ENCODE measurements at regions not wholly inside any gene's neighbourhood (a gene's known extent, or its start where the extent isn't known, plus 50 kb on each side); places are given as distances from the start of the nearest gene placed in this dataset.
A peak's percentile ranks its signal among the peaks of the same experiment; 100 is the strongest.

DNA sequence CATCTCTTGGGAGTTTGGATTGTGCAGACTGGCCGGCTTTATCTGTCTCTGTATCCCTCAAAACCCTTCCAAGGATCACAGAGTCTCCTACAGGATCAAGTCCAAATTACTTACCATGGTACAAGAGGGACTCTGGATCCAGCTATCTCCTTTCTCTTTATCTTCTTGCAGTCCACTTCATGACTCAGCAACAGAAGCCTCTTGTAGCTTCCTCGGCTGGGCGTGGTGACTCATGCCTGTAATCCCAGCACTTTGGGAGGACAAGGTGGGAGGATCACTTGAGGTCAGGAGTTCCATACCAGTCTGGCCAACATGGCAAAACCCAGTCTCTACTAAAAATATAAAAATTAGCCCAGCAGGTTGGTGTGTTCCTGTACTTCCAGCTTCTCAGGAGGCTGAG, 189.7 kb downstream of the BCAT1 start:
- no peak for DNase-seq

DNA sequence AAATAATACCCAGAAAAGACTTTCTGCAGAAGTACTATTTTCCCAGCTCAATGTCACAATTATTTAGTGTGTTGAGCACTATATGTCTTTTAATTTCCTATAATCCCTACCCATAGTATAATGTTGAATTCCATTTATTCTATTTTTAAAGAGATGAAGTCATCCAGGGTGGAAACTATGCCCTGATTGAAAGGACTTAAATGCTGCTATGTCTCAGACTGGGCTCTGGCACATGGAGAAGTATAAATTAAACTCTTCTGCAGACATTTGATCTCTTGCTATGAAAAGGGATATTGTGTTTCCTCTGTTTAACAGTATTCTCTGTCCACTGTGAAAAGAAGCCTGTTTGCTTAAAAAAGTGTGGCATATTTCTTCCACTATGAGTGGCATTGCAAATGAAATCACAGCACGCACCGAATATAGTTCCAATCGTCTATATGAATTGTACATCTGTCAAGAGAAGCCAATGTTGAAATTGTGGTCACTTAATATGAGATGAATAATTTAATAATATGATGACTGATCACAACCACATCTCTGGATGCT, 192.3 kb downstream of the BCAT1 start:
- no peak for DNase-seq

DNA sequence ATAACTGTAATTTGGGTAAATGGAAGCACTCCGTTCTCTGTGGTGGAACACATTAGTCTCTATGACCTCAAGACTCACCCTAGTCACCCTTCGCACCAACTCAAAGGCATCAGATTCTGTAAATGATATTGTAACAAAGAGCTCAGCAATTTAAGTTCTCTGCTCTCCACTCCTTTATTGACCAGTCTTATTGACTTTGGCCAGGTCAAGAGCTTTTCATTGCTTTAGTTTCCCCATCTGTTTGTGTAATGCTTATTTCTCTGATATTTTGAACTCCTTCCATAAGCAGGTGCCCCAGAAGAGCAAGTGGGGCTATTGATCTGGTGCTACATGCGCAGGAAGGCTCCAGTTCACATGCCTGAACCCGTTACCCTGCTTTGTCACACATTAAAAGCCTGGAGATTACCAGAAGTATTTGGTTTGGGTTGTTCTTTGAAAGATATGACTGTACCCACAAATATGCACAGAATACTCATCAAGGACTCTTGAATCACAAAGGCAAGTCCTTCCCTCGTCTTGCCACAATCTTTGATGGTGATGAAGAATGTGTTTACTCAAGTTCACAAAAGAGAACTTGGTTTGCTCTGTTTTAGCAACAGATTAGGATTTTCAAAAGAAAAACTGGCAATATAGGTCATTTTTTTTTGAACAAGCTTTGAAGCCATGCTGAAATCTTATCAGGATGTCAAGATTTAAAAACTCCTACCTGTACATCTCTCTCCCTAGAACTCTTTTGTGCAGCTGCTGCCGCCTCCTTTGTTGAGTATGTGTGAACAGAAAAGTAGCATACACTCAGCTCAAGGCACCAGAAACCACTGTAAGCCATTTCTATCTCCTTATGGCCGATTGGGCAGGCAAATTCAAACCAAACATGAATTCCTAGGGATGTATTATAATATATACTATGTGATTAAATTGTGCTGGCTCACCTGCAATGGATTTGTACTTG, 193.9 kb downstream of the BCAT1 start:
- DNase-seq, result peak in 1 of 2 experiments; percentile 49

DNA sequence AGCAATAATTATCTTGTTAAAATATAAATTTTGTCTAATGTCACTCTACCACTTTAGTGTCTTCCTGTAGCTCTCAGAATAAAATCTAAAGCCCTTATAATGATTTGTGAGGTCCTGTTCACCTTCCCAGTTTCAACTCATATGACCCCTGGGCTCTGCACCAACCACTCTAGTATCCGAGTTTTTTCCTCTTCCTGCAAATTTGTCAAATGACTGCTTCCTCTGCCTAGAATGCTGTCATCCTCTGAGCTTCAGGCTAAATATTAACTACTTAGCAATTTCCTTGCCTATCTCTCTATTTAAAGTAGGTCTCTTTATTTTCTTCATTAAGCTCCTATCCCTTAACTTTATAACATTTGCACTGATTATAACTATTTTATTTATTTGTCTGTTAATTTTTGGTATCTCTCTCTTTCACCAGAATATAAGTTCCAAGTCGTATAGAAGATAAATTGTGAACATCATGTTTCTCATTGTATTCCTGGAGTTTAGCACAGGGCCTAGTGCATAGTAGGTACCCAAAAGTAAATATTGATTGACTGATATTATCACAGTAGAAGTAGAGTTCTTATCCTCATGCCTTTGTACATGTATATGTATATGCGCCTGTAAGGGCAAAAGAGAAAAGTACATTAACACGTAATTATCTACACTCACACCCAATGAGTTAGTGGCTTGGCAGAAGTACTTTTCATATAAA, 196.0 kb downstream of the BCAT1 start:
- DNase-seq, result no peak

DNA sequence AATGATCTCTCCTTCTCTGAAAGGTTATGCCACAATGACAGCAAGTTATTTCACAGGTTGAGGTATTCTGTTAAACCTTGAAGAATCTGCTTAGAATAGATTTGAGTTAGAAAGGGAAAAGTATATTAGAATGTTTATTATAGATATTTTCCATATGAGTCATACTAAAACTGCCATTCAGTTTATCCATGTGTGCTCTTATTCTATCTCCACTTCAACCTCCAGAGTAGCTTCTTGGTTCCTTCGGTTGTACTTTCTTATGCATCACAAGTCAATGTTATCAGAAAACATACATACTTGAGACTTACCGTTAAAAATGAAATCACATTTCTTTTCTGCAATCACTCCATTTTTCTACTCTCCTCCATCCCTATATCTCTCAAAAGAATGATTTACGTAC, 197.7 kb downstream of the BCAT1 start:
- DNase-seq, result no peak

DNA sequence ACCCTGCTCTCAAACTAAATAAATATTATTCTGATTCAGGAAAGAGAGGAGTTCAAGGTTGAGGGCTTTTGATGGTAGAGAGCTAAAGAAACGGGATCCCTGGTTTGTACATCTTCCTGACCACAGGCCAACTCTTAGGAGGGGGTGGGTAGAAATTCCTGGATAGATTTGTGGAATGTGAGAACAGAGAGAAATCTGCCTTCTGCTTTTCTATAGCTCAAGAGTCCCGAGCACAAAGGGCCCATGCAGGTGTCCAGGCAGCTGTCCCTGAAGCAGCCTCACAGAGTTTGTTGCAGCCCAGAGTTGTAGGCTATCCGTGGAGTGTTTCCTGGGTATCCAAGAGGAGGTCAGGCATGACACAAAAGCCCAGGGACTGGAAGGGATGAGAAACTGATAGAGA, 198.6 kb downstream of the BCAT1 start:
- no peak for DNase-seq

DNA sequence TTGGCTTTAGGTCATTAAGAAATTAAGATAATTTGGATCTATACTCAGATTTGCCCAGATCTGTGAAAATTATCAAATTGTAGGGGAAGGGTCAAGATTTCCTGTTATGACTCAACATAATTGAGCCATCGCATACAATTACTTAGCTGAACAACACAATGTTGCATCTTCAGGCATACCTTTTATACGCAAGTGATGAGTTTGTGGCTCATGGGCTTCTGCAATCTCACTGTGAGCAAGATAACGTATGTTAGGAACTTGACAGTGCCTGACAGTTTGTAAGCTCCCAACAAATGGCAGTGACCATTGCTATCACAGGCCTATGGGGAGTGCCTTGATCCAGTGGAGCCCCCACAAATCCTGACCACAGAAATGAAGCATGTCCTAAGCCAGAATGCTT, 199.7 kb downstream of the BCAT1 start:
- DNase-seq, result no peak

DNA sequence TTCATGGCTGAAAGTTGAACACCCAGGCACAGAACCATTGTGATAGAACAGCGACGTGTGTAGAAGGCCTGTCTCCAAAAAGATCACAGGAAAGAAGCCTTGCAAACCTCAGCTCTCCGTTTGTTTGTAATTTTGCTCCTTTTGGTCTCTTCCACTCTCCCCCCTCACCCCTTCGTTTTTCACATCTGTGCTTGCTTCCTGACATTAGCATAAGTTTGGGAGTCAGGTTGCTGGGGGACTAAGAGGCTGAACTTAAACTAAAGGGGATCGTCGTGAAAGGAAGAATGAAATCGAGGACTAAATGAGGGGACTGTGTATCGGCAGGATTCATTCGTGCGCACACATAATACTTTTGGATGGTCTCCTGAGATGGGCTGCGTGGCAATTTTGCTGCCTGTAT, 200.6 kb downstream of the BCAT1 start:
- DNase-seq, result no peak

DNA sequence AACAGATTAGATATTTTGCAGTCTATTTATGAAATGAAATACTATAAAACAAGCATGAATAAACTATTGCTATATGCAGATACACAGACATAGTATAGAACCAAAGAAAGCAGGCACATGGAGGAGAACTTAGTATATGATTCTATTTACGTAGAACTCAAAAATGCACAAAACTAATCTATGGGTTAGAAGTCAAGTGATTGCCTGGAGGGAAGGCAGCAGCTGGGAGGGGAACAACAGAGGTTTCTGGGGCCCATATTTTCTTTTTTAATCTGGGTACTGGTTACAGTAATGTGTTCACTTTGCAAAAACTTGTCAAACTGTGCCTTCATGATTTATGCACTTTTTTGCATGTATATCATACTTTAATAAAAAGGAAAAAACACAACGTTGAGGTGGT, 202.0 kb downstream of the BCAT1 start:
- DNase-seq, result no peak

DNA sequence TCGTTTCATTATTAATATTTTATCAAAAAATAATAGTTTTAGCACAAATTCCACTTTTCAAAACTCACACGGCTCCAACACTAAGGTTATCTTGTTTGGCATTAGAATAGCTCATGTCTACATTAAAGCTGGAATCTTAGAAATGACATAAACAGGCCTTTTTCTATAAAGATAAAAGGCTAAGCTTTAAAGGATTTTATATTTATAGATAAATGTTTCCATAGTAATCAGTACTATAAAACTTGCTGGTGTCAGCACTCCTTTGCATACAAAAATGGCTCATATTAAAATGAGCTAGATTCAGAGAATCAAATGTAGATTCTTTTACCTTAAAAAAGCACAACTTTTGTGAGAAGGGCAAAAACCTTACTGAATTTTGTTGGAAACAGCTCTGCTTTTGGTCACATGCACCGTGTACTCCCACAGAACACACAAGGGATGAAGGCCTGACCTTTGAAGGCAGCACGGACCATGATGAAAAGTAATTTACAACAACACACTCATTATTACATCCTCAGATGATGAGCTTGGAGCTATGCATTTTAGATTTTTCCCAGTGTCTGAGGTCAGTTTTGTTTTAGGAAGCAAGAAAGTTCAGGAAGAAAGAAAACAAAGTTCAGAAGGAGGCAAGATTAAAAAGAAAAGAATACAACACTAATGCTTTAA, 202.8 kb downstream of the BCAT1 start:
- DNase-seq, result no peak

DNA sequence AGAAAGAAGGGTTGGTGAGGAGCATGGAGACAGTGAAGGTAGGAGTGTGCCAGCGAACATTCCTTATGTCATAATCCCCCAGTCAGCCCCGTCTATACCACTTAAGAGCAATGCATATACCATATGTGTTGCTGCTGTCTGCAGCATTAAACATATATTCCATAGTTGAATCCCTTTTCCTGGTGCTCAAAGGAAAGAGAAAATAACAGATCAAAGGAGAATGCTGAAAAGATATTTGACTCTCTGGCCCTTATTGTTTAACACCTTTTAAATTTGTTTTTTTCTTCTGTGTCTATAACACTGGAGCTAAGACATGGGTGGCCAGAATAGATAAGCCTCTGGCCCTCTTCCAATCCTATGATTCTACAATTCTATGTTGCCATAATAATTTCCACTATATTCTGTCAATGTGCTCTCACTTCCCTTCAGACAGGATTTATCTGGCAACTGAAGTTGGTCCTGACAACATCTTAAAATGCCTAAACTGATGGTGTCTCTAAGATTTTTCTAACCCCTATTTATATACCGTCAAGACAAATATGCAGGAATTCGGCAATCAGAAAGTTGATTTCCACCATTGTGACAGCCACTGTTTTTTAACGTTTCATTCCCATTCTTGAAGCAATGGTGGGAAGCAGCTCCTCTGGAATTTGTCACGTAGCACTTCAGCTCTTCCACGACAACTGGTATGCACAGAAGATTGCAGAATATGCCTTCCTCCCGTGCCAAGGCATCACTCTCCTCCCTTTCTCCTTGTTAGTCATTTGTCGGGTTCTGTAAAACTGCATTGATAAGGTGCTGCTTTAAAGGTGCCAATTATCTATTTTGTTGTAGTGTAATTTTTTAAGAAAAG, 204.7 kb downstream of the BCAT1 start:
- no peak for DNase-seq

DNA sequence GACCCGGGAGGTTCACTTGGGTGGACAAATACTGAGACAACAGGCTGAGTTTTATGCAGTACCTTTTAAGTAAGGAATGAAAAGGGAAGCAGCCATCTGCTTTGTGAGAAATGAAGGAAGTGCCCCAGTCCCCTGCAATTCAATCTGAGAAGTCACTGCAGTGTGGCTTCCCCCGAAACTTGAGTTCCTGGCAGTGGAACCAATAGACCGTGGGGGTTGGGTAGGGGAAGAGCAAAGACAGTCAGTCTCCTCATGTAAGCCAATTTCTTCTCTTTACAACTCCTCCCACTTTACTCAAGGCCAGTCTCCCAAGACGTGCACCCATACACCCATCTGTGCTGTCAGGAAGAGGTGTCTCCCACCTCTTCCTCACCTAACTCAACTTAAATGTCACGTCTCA, 206.5 kb downstream of the BCAT1 start:
- DNase-seq, result no peak

DNA sequence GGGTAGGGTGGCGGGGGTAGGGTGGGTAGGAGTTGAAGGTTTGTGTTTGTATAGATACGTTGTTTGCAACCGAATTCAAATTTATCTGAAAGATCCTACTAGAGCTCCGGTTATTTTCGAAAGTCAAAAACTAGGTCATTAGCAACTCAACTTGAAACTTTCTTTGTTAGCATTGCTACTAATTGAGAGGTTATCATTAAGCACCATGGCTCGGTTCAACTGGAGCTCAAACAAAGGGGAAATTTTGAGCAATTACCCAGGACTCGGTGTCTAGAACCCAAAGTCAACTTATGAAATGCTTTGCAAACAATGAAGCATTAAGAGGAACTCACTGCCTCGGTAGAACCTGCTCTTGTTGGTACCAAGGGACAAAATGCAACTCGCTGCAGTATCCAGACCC, 207.7 kb downstream of the BCAT1 start:
- no peak for DNase-seq

DNA sequence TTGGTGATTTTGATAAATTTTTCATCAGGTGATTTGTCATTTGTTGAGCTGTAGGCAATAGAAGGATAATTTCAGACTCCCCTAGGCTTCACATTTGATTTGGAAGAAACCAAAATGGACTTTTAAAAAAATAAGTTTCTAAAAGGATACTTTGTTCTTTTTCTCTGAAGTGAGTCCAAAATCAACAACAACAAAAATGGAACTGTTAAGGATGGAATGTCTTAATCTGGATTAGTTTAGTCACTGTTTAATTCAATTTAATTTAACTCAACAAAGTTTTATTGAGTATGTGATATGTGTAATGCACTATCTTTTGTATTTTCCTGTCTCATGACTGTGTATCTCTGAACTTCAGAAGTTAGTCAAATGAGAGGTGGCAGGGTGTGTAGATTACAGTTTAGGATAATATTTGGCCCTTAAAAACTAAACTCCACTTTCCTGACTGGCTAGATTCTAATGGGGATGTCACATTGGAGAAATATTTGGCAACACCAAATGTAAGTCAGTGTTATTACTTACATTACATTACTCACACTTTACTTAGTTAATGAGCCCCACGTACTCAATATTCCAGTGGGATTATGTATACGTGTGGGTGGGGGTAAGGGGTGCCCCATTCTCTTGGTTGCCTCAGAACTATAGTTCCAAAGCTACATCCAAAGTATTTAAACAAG, 209.7 kb downstream of the BCAT1 start:
- no peak for DNase-seq

DNA sequence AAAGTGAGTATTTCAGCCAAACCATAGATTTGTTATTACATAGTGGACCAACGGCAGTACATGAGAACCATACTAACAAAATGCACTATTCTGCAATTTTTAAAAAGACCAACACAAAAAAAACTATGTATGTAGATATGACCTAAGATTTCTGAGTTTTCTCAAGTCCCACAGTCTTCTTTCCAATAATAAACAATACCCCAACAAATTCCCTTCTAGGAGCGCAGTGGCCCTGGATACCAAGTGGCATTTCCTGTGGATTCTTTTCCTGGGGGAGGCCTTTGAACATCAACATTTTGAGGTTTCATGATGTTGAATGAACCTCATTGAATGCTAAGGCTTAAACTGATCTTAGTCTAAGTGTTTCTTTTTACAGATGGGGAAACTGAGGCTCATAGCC, 210.5 kb downstream of the BCAT1 start:
- DNase-seq, result no peak

DNA sequence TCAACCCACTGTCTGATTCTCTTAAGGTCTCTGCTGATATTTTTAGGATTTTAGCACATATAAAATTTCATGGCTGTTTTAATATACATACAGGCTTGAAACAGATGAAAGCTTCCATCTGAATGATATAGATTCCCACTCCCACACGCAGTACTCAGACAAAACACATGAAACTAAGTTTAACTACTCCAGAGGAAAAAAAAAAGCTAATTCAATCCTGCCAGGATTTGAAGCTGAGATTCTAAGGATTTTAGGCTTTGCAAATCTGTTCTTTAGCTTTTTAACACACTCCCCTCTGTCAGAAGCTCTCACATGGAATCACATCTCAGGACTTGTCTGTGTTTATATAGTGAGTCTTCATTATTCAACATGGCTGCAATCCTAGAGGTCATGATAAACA, 217.3 kb downstream of the BCAT1 start:
- DNase-seq, result no peak

DNA sequence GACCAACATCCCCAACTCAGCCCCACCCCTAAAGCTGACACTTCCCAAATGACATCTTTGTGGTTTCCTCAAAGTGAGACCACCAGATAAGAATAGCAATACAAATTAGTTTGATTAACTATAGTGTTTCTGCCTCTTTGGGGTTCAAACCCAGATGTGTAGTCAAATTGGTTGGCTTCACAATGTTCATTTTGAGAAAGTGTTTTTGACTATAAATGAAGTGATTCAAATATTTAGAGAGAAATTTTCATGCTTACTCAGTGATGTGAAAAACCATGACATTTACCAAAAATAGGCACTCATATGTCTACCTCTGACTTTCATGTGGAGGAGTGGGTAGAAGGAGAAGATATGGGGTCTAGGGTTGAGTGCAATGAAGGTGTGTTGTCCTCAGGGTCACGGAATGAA, 218.4 kb downstream of the BCAT1 start:
- DNase-seq, result no peak

DNA sequence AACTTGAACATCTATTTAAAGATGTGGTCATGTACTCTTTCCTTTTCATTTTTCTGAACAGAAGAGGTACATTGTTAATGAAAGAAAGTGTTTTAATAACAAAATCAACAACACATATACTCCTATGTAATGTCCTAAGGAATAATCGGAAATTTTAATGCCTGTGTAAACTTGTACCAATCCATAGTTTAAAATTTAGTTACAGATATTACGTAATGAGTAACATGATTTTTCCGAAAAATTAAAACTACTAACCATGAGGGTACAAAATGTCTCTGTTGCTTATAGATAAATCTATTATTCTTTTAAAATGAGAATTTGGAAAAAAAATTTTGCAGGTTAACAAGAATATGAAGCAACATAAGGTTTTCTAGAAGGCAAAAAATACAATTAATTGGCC, 220.1 kb downstream of the BCAT1 start:
- DNase-seq, result no peak

DNA sequence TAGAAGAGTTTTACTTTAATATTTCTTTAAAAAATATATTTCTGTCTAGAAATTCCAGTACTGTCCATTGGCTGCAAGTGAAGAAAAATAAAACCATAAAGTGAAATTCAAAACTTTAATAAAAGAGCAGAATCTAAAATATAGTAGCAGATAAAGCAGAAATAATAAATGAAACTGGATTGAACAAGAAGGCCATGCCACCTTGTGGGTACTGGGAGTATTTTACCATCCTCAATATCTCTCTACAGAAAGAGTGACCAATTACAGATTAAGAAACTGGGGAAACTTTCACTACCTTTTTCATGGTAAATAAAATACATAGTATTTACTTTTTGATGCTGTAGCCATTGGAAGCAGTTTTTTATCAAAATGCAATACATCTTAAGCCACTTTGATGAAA, 220.5 kb downstream of the BCAT1 start:
- DNase-seq, result peak in 1 of 2 experiments; percentile 12

DNA sequence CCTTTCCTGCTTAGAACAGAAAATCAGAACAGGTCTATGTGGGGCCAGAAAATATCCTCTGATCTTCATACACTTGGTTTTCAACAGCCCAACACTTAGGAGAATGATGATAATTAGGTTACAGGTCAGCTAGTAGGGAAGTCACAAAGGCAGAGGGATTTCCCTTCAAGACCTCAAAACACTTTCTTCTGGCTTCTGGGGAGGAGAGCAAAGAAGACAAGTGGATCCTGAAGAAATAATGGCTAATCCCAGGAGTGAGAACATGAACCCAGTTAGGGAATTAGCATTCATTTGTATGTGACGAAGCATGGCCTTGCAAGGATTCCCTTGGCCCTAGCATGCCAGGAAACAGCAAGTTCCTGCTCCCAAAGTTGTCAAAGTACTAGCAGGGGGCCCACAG, 223.3 kb downstream of the BCAT1 start:
- no peak for DNase-seq

DNA sequence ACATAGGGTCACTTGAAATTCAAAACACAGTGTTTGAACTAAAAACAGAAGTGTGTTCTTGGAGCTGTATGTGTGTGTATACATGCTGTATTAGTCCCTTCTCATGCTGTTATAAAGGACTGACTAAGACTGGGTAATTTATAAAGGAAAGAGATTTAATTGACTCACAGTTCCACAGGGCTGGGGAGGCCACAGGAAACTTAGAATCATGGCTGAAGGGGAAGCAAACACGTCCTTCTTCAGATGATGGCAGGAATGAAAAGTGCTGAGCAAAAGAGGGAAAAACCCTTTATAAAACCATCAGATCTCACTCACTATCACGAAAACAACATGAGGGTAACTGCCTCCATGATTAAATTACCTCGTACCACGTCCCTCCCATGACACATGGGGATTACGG, 224.1 kb downstream of the BCAT1 start:
- DNase-seq, result no peak

DNA sequence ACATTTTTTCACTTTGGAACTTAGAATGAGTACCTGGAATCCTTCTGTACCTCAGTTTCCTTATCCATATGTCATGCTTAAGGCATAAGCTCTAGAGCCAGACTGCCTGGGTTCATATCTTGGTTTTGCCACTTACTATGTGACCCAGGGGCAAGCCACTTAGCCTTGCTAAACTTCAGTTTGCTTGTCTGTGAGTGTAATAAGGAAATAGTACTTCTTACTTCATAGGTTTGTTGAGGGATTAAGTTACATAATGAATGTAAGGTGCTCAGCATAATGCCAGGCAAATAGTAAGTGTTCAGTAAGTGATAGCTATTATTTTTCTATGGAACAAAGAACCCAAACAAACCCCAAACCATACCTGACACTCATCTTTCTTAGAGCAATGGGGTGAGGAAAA, 225.1 kb downstream of the BCAT1 start:
- no peak for DNase-seq

Measured in AML-193 (cell line).